A673 (cell line): ENCODE measurements at regions not wholly inside any gene's neighbourhood (a gene's known extent, or its start where the extent isn't known, plus 50 kb on each side); places are given as distances from the start of the nearest gene placed in this dataset.

ENCODE experiments used
- BruUV-seq: library from RNA; stranded (reverse); fragments of 400-500 nt; replicated peaks from 2 replicates; lab custom pipeline; 2021; lab: Mats Ljungman, UMichigan
- CTCF ChIA-PET: fragments of 300-600 bp; sonication (Branson Sonifier 250); formaldehyde crosslinking; loops from one replicate; lab custom pipeline; 2022; ENCODE audit warnings: antibody characterized with exemption; lab: Charles Lee
- POLR2A ChIA-PET: fragments of 300-600 bp; sonication (Branson Sonifier 250); formaldehyde crosslinking; loops from one replicate; lab custom pipeline; 2022; ENCODE audit warnings: antibody characterized with exemption; ENCODE audit not compliant: low non-redundant PET; lab: Charles Lee
- DNase-seq: peaks from one replicate; pipeline ENCODE4 v3.0.0-alpha.2; 2015; ENCODE audit warnings: low spot score
- H3K27ac ChIP-seq: fragments of 200-600 bp; sonication (generic); 2 replicates; pipeline ENCODE4 v1.5.1; 2016; ENCODE audit warnings: mixed run types, low read depth, mild to moderate bottlenecking, mixed read lengths, antibody characterized with exemption, low read length; ENCODE audit not compliant: poor library complexity, severe bottlenecking
- H3K27me3 ChIP-seq: fragments of 200-600 bp; sonication (generic); replicated peaks from 2 replicates; pipeline ENCODE4 v1.6.1; 2017; ENCODE audit warnings: mixed run types, low read depth, mild to moderate bottlenecking, mixed read lengths, antibody characterized with exemption, low read length; ENCODE audit not compliant: insufficient read depth, poor library complexity
- H3K36me3 ChIP-seq: fragments of 200-600 bp; sonication (generic); 2 replicates; pipeline ENCODE4 v1.6.1; 2016; ENCODE audit warnings: mixed run types, mild to moderate bottlenecking, mixed read lengths, antibody characterized with exemption, low read length; ENCODE audit not compliant: insufficient read depth, poor library complexity, severe bottlenecking
- H3K4me1 ChIP-seq: fragments of 200-600 bp; sonication (generic); 2 replicates; pipeline ENCODE4 v1.6.1; 2017; ENCODE audit warnings: mixed run types, mild to moderate bottlenecking, mixed read lengths, antibody characterized with exemption, low read length; ENCODE audit not compliant: insufficient read depth, poor library complexity, severe bottlenecking
- H3K4me3 ChIP-seq: fragments of 200-600 bp; sonication (generic); 2 replicates; pipeline ENCODE4 v1.5.1; 2016; ENCODE audit warnings: low read depth, mixed run types, mild to moderate bottlenecking, mixed read lengths, low read length; ENCODE audit not compliant: poor library complexity, severe bottlenecking
- H3K9me3 ChIP-seq: fragments of 200-600 bp; sonication (generic); 2 replicates; pipeline ENCODE4 v1.6.1; 2016; ENCODE audit warnings: mixed run types, low read depth, mild to moderate bottlenecking, mixed read lengths, antibody characterized with exemption, low read length; ENCODE audit not compliant: poor library complexity, severe bottlenecking
- CTCF ChIP-seq: fragments of 300-800, 200-600 bp; sonication (generic); conservative IDR thresholded peaks from 2 replicates; pipeline ENCODE4 v1.5.1; 2017; ENCODE audit warnings: low read depth, mild to moderate bottlenecking, antibody characterized with exemption, low read length, moderate library complexity, mixed read lengths
- EZH2 ChIP-seq: fragments of 200-600 bp; sonication (generic); IDR thresholded peaks from 2 replicates; pipeline ENCODE4 v1.6.1; 2017; ENCODE audit warnings: borderline replicate concordance, low read depth, mild to moderate bottlenecking, mixed read lengths, antibody characterized with exemption, low read length; ENCODE audit not compliant: poor library complexity, severe bottlenecking
- intact Hi-C: fragments of 100-400 bp; cut with micrococcal nuclease; formaldehyde crosslinking; loops from one replicate; pipeline ENCODE4 v1.10.0; 2022; ENCODE audit not compliant: unreplicated experiment

- peaks cover 18% of the 10 kb centered on the region for H3K4me1 ChIP-seq
- ChIA-PET POLR2A (interaction anchor here (0.7 kb wide), 1 partner anchor 1827 kb away, joined by 6 read pairs; no protein-coding TSS in a partner anchor), CTCF (no interaction called here)
- H3K27ac ChIP-seq, result no peak overlapping the region
- H3K4me3 ChIP-seq, result no peak overlapping the region
- no peak for DNase-seq
- intact Hi-C loops, result loop anchor here (5.0 kb wide), 1 partner anchor 33 kb away; no protein-coding TSS in a partner anchor
- TF ChIP-seq CTCF (no peak), EZH2 (no peak)
- H3K9me3 ChIP-seq, result no peaks in the 10 kb centered on the region
- no peaks in the 10 kb centered on the region for H3K36me3 ChIP-seq
- no TSS peak for BruUV-seq
- no peaks in the 10 kb centered on the region for H3K27me3 ChIP-seq
Observed at GRCh38 chr20:53834749-53835148, 235.6 kb downstream of the BCAS1 start.

GRCh38 chr20:53834062-53834442 lies 236.3 kb downstream of the BCAS1 start:
- H3K9me3 ChIP-seq, result no peaks in the 10 kb centered on the region
- DNase-seq, result no peak
- no peak overlapping the region for H3K27ac ChIP-seq
- peaks cover 25% of the 10 kb centered on the region for H3K4me1 ChIP-seq
- intact Hi-C loops, result loop anchor here (5.0 kb wide), 1 partner anchor 33 kb away; no protein-coding TSS in a partner anchor
- H3K36me3 ChIP-seq, result no peaks in the 10 kb centered on the region
- no peaks in the 10 kb centered on the region for H3K27me3 ChIP-seq
- TF ChIP-seq EZH2 (no peak), CTCF (no peak)
- ChIA-PET POLR2A (interaction anchor here (0.7 kb wide), 1 partner anchor 1826 kb away, joined by 6 read pairs; no protein-coding TSS in a partner anchor), CTCF (no interaction called here)
- no peak overlapping the region for H3K4me3 ChIP-seq
- BruUV-seq, result no TSS peak

GRCh38 chr20:53833333-53834061 lies 236.9 kb downstream of the BCAS1 start:
- Histone ChIP-seq H3K36me3 (no peaks in the 10 kb centered on the region), H3K9me3 (no peaks in the 10 kb centered on the region), H3K4me3 (no peak overlapping the region), H3K27me3 (no peaks in the 10 kb centered on the region), H3K27ac (no peak overlapping the region), H3K4me1 (peaks cover 28% of the 10 kb centered on the region)
- BruUV-seq, result no TSS peak
- CTCF ChIA-PET, result no interaction called here
- intact Hi-C loops, result loop anchor here (5.0 kb wide), 1 partner anchor 34 kb away; no protein-coding TSS in a partner anchor
- TF ChIP-seq EZH2, result no peak
- no peak for TF ChIP-seq CTCF
- no peak for DNase-seq
- POLR2A ChIA-PET, result no interaction called here
